AML-193 (cell line): ENCODE measurements at regions not wholly inside any gene's neighbourhood (a gene's known extent, or its start where the extent isn't known, plus 50 kb on each side); places are given as distances from the start of the nearest gene placed in this dataset.

Experiments used
- DNase-seq, 2 experiments: peaks; one replicate each; lab custom pipeline; 2025; lab: John Stamatoyannopoulos, UW

- no peak for DNase-seq
Observed at GRCh38 chr2:198795419-198795818, 662.3 kb downstream of the SATB2 start.

- no peak for DNase-seq
Observed at GRCh38 chr2:198791623-198792022, 666.1 kb downstream of the SATB2 start.

- no peak for DNase-seq
Observed at GRCh38 chr2:198788676-198789075, 669.1 kb downstream of the SATB2 start.

- no peak for DNase-seq
Observed at GRCh38 chr2:198782734-198783133, 675.0 kb downstream of the SATB2 start.

- no peak for DNase-seq
Observed at GRCh38 chr2:198776616-198777406, 680.9 kb downstream of the SATB2 start.

- DNase-seq = no peak
Observed at GRCh38 chr2:198775737-198776136, 682.0 kb downstream of the SATB2 start.

- no peak for DNase-seq
Observed at GRCh38 chr2:198774576-198774975, 683.2 kb downstream of the SATB2 start.

- no peak for DNase-seq
Observed at GRCh38 chr2:198767694-198768093, 690.0 kb downstream of the SATB2 start.

GRCh38 chr2:198763793-198764192, 693.9 kb downstream of the SATB2 start:
- DNase-seq = no peak

GRCh38 chr2:198762441-198762840, 695.3 kb downstream of the SATB2 start:
- DNase-seq = no peak

- no peak for DNase-seq
Observed at GRCh38 chr2:198757069-198757468, 700.7 kb downstream of the SATB2 start.

- no peak for DNase-seq
Observed at GRCh38 chr2:198756166-198756565, 701.6 kb downstream of the SATB2 start.

- no peak for DNase-seq
Observed at GRCh38 chr2:198753101-198753500, 704.6 kb downstream of the SATB2 start.

- DNase-seq = no peak
Observed at GRCh38 chr2:198749364-198749763, 708.4 kb downstream of the SATB2 start.

- no peak for DNase-seq
Observed at GRCh38 chr2:198731842-198732399, 725.8 kb downstream of the SATB2 start.

GRCh38 chr2:198720266-198720665, 737.5 kb downstream of the SATB2 start:
- no peak for DNase-seq

- no peak for DNase-seq
Observed at GRCh38 chr2:198717451-198717850, 740.3 kb downstream of the SATB2 start.

GRCh38 chr2:198715302-198715835, 742.4 kb downstream of the SATB2 start:
- DNase-seq = no peak

GRCh38 chr2:198712485-198712884, 745.3 kb downstream of the SATB2 start:
- DNase-seq = no peak

GRCh38 chr2:198711484-198711883, 746.3 kb downstream of the SATB2 start:
- DNase-seq = no peak

- DNase-seq = no peak
Observed at GRCh38 chr2:198710562-198710961, 747.2 kb downstream of the SATB2 start.

GRCh38 chr2:198706476-198707082, 751.2 kb downstream of the SATB2 start:
- no peak for DNase-seq

GRCh38 chr2:198703281-198703680, 754.5 kb downstream of the SATB2 start:
- no peak for DNase-seq
